NCI-H460 (cell line): ENCODE measurements at regions not wholly inside any gene's neighbourhood (a gene's known extent, or its start where the extent isn't known, plus 50 kb on each side); places are given as distances from the start of the nearest gene placed in this dataset.

Source experiments
- DNase-seq: peaks from one replicate; pipeline ENCODE4 v3.0.0-alpha.2; 2016; ENCODE audit warnings: low read depth; ENCODE audit errors: extremely low read depth

GRCh38 chr3:145815707-145816413, 345.1 kb downstream of the PLOD2 start:
- DNase-seq = no peak

DNA sequence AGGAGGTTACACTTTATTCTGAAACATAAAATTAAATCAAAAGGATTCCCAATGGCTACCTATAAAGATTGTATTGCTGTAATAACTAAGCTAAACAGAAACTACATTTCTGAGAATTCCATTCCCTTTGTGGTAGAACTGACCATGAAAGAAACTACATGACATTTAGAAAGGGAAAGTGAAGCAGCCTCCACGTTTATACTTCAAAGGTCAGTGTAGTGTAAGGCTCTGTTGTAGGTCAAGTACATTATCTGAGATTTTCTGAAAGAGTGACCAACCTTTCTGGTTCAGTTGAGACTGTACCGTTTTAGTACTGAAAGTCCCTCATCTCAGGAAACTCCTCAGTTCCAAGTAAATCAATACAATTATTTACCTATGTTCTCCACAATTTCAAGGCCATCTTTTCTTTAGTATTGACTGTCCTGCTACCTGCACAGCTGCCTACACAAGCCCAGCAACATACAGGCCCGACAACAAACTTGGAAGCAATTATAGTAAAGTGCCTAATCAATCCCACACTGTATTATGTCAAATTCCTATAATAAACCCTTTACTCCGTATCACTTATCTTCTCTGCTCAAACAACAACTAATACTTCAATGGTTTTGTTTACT, 343.0 kb downstream of the PLOD2 start:
- DNase-seq = no peak

GRCh38 chr3:145820170-145820569, 340.8 kb downstream of the PLOD2 start:
- no peak for DNase-seq

- no peak for DNase-seq
Measured at GRCh38 chr3:145842294-145842902, 318.6 kb downstream of the PLOD2 start.

DNA sequence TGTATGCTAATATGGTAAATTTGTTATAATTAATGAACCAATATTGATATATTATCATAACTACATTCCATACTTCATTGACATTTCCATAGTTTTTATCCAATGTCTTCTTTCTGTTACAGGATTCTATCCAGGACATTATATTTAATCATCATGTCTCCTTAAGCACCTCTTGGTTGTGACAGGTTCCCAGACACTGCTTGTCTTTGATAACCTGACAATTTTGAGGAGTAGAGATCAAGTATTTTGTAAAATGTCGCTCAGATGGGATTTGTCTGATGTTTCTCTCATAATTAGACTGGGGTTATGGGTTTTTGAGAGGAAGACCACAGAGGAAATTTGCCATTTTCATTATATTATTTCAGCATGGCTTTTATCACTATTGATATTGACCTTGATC, 317.4 kb downstream of the PLOD2 start:
- DNase-seq = no peak

DNA sequence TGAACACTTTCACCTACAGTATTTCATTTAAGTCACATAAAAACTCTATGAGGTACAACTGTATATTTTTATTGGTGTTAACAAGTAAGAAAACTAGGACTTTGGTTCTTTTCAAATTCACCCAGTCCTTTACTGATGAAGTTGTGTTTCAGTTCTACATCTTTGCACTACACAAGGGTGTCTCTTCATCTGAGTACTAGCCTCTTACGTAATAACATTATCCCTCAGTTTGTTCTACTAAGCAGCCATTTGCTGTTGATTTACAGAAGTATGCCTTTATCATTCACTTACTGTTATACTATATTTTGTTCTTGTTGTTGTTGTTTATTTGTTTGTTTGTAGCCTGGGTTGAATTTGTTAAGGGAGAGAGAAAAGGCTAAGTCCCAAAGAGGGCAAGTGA, 311.9 kb downstream of the PLOD2 start:
- DNase-seq = no peak

DNA sequence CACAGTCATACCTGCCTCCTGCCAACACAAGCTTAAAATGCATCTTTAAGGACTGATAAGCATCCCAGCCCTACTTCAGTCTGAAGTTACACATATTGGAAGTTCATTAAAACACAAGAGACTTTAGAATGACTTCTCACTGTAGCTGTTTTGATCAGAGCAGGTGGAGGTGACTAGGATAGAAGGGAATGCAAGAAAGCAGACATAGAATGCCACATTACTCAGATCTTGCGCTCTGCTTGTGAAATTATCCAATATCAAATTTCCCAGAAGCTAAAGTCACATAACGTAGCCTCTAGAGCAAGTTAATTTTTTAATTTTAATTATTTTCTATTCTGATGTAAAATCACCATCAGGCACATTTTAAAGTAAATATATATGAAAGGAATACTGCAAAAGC, 306.5 kb downstream of the PLOD2 start:
- DNase-seq = no peak

- no peak for DNase-seq
Measured at GRCh38 chr3:145857956-145858355, 303.0 kb downstream of the PLOD2 start.

- no peak for DNase-seq
Measured at GRCh38 chr3:145864336-145864735, 296.6 kb downstream of the PLOD2 start.

DNA sequence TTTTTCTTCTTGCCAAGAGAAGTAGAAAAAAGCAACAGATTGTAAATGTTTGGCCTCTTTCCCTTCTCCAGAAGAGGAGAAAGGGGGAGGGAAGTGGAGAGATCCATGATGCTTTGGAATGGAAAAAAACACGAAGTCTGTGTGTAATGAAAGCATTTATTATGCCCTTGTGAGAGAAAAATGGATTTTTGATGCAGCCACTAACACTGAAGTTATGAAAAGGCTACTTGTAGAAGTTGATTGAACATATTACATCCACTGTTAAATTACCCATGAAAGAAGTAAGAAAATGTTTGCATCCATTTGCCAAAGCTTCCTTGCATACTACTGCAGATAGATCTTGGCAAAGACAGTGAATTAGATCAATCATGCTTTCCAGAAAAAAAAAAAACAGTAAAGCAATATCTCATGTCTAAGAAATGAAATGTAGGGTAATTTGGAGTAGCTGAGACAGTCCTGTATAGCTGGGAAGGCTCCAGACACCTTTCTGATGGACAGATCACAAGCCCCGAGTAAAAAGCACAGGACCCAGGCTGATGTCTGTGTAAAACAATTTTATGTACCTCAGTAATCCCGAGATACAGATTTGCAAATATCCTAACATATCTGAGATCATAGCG, 295.5 kb downstream of the PLOD2 start:
- DNase-seq = no peak

GRCh38 chr3:145869958-145870357, 291.0 kb downstream of the PLOD2 start:
- DNase-seq = no peak

DNA sequence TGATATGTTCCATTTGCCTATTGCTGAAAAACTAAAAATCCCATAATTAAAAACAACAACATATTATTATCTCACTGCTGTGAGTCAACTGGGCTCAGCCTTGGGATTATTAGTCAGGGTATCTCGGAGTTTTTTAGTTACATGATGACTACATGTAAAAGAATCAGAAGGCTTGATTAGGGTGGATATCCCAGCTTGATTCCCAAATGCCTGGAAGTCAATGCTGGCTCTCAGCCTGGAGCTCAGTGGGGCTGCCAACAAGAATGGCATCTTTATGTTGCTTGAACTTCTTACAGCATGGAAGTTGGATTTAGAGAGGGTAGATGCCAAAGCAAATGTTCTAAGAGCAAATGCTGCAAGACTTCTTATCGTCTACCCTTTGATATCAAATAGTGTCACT, 278.5 kb downstream of the PLOD2 start:
- no peak for DNase-seq

DNA sequence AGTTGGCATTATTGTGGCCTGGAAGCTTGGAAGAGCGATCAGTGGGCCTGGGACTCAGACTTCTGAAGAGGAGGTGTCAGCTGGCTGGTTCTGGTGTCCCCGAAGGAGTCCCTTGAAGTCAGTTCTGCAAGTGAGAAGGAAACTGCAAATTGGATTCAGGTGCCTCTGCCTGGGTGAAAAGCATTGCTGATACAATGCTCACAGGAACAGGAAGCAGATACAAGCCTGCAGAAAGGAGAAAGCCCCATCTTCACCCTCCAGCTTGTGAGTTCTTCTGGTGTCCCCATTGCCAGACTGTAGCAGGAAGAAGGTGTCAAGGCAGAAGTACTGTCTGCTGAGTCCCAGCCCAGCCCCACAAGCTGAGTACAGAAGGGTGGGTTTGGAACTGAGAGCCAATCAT, 271.3 kb downstream of the PLOD2 start:
- DNase-seq = no peak

DNA sequence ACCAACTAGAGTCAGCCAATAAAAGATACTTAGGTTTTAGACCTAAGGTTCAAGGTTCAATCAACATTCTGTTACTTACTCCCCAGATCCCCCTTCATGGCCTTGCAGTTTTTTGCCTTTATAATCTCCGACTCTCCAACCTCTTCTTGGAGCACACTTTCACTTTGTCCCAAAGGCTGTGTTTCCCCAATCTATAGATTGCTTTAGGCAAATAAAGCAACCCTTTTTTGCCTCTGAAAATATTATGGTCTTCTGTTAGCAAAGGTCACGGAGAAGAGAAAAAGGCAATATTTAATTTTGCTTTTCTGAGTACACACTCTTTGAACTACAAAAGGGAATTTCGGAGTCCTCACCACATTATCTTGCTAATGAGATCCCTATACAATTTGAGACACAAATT, 268.1 kb downstream of the PLOD2 start:
- DNase-seq = no peak

- DNase-seq = no peak
Measured at GRCh38 chr3:145893331-145893730, 267.7 kb downstream of the PLOD2 start.

DNA sequence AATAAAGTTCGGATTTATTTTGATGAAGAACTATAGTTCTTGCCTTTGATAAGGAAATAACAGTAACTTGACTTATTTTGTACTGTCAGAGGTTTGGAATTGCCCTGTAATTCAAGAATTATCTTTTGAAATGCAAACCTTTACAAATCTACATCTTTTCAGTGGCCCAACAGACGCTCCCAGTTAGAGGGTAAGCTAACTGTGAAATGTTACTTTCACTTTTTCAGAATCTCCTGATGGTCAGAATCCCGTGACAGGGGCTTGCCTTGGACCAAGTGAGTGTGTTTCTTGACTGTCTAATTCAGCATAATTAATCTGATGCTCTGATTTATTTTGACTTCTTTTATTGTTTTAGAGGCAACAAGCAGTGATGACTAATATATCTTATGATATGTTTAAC, 262.5 kb downstream of the PLOD2 start:
- no peak for DNase-seq

DNA sequence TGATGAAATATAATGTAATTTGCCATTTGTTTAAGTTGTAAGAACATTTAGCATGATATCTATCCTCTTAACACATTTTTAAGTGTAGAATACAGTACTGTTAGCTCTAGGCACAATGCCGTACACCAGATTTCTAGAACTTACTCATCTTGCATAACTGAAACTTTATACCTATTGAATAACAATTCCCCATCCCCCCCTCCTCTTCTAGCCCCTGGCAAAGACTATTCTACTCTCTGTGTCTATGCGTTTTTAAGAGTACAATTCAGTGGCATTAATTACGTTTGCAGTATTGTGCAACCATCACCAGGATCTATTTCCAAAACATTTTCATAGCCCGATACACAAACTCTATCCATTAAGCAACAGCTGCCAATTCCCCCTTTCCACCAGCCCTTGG, 261.7 kb downstream of the PLOD2 start:
- no peak for DNase-seq

- DNase-seq = no peak
Measured at GRCh38 chr3:145900056-145900829, 260.7 kb downstream of the PLOD2 start.

DNA sequence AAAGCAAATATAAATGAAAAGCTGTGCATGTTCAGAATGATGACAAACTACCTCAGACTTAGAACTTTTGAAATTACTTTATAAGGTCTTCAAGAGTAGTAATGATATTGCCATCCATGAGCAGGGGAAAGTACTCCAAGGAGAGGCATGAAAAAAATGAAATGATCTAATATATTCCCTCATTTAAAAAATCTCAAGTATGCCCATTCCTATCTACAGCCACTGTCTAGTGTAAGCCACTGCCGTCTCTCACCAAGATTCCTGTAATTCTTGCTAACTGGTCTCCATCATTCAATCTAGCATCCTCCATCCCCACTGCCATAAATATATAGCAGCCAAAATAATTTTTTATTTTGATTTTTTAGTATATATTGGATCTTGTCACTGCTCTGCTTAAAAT, 258.8 kb downstream of the PLOD2 start:
- DNase-seq = no peak

GRCh38 chr3:145903472-145904013, 257.4 kb downstream of the PLOD2 start:
- DNase-seq = no peak

- no peak for DNase-seq
Measured at GRCh38 chr3:145904138-145904537, 256.8 kb downstream of the PLOD2 start.
